HFFc6 (cell line): ENCODE measurements at regions not wholly inside any gene's neighbourhood (a gene's known extent, or its start where the extent isn't known, plus 50 kb on each side); places are given as distances from the start of the nearest gene placed in this dataset.
A peak's percentile ranks its signal among the peaks of the same experiment; 100 is the strongest.

Experiments
- DNase-seq: peaks from one replicate; pipeline ENCODE4 v3.0.0-alpha.2; 2018
- H3K27ac Mint-ChIP-seq: 2 replicates; pipeline ENCODE4 v1.8.0; 2020; ENCODE audit warnings: mild to moderate bottlenecking, mixed read lengths
- H3K27me3 Mint-ChIP-seq: 2 replicates; pipeline ENCODE4 v1.8.0; 2021; ENCODE audit warnings: mild to moderate bottlenecking, moderate library complexity, mixed read lengths; ENCODE audit not compliant: insufficient read depth
- H3K36me3 Mint-ChIP-seq: 2 replicates; pipeline ENCODE4 v1.8.0; 2021; ENCODE audit warnings: low read depth, mixed read lengths
- H3K4me1 Mint-ChIP-seq: 2 replicates; pipeline ENCODE4 v1.8.0; 2020; ENCODE audit warnings: low read depth, mixed read lengths
- H3K4me3 Mint-ChIP-seq: 2 replicates; pipeline ENCODE4 v1.8.0; 2020; ENCODE audit warnings: mild to moderate bottlenecking, moderate library complexity, mixed read lengths
- H3K9me3 Mint-ChIP-seq: 2 replicates; pipeline ENCODE4 v1.8.0; 2020; ENCODE audit warnings: mild to moderate bottlenecking, mixed read lengths
- CTCF ChIP-seq: fragments of 200-600 bp; sonication (generic); IDR thresholded peaks from 2 replicates; pipeline ENCODE4 v1.5.0; 2021; ENCODE audit warnings: antibody characterized with exemption, mild to moderate bottlenecking

- Mint-ChIP-seq H3K36me3 (no peaks in the 10 kb centered on the region), H3K27ac (peak overlapping the region; percentile 83), H3K4me1 (peaks cover 49% of the 10 kb centered on the region), H3K9me3 (no peaks in the 10 kb centered on the region), H3K4me3 (peak overlapping the region; percentile 32), H3K27me3 (no peaks in the 10 kb centered on the region)
- TF ChIP-seq CTCF: no peak
- no peak for DNase-seq
Measured at GRCh38 chr13:90415902-90416301, 931.6 kb upstream of the MIR17HG start.

- peak overlapping the region; percentile 70 for H3K27ac Mint-ChIP-seq
- no peaks in the 10 kb centered on the region for H3K9me3 Mint-ChIP-seq
- no peaks in the 10 kb centered on the region for H3K36me3 Mint-ChIP-seq
- peaks cover 53% of the 10 kb centered on the region for H3K4me1 Mint-ChIP-seq
- no peaks in the 10 kb centered on the region for H3K27me3 Mint-ChIP-seq
- peak; percentile 81 for DNase-seq
- no peak for TF ChIP-seq CTCF
- H3K4me3 Mint-ChIP-seq: peak overlapping the region; percentile 44
Measured at GRCh38 chr13:90416519-90416918, 931.0 kb upstream of the MIR17HG start.

- H3K9me3 Mint-ChIP-seq: no peaks in the 10 kb centered on the region
- no peaks in the 10 kb centered on the region for H3K27me3 Mint-ChIP-seq
- peaks cover 53% of the 10 kb centered on the region for H3K4me1 Mint-ChIP-seq
- no peak for DNase-seq
- no peaks in the 10 kb centered on the region for H3K36me3 Mint-ChIP-seq
- TF ChIP-seq CTCF: no peak
- H3K27ac Mint-ChIP-seq: peak overlapping the region; percentile 70
- H3K4me3 Mint-ChIP-seq: no peak overlapping the region; the same call in 1 of the 2 replicates
Measured at GRCh38 chr13:90416938-90417337, 930.5 kb upstream of the MIR17HG start.

GRCh38 chr13:90420683-90421082 is 926.8 kb upstream of the MIR17HG start:
- no peaks in the 10 kb centered on the region for H3K9me3 Mint-ChIP-seq
- no peak overlapping the region for H3K27ac Mint-ChIP-seq
- H3K4me3 Mint-ChIP-seq: no peak overlapping the region
- peaks cover 36% of the 10 kb centered on the region for H3K4me1 Mint-ChIP-seq
- TF ChIP-seq CTCF: peak; percentile 58
- H3K27me3 Mint-ChIP-seq: no peaks in the 10 kb centered on the region
- H3K36me3 Mint-ChIP-seq: no peaks in the 10 kb centered on the region
- no peak for DNase-seq

GRCh38 chr13:90427322-90428272 is 919.9 kb upstream of the MIR17HG start:
- no peak for TF ChIP-seq CTCF
- no peaks in the 10 kb centered on the region; the same call in 1 of the 2 replicates for H3K27me3 Mint-ChIP-seq
- no peaks in the 10 kb centered on the region for H3K36me3 Mint-ChIP-seq
- H3K27ac Mint-ChIP-seq: no peak overlapping the region
- no peak overlapping the region for H3K4me3 Mint-ChIP-seq
- DNase-seq: no peak
- no peaks in the 10 kb centered on the region for H3K9me3 Mint-ChIP-seq
- H3K4me1 Mint-ChIP-seq: peaks cover 19% of the 10 kb centered on the region; the same call in 1 of the 2 replicates
